SH-SY5Y (cell line): ENCODE measurements at regions not wholly inside any gene's neighbourhood (a gene's known extent, or its start where the extent isn't known, plus 50 kb on each side); places are given as distances from the start of the nearest gene placed in this dataset.
A peak's percentile ranks its signal among the peaks of the same experiment; 100 is the strongest.

ENCODE experiments used
- GATA2 ChIP-seq: IDR thresholded peaks from 2 replicates; pipeline ENCODE4 v1.6.1; 2011; ENCODE audit warnings: mild to moderate bottlenecking, low read depth, low read length
- GATA3 ChIP-seq: IDR thresholded peaks from 2 replicates; pipeline ENCODE4 v1.6.1; 2011; ENCODE audit warnings: low read depth, mild to moderate bottlenecking, low read length, moderate library complexity

DNA sequence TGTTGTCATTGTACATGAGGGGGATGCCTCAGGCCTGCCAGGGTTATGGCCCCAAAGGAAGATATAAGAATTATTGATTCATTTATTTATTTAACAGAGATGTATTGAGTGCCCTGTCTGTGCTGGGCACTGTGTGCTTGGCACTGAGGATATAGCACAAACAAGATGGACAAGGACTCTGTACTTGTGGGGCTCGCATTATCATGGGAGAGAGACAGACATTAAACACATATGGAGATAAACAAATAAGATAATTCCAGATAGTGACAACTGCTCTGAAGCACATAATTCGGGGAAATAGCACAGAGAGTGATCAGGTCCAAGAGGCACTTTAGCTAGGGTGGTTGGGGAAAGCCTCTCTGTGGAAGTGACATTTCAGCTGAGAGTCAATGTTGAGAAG is 119.8 kb upstream of the ARHGAP20 start:
- TF ChIP-seq GATA2 (peak; percentile 42; the same call in 1 of the 2 replicates), GATA3 (no peak)
